ENCODE measurements at regions not wholly inside any gene's neighbourhood (a gene's known extent, or its start where the extent isn't known, plus 50 kb on each side); places are given as distances from the start of the nearest gene placed in this dataset.
"Not testable (repeated sequence)": the region's sequence is repeated elsewhere in the genome, so short reads cannot be mapped to it uniquely, and the experiment has no call there.

- ATAC-seq = no peak
These were observed 256.0 kb upstream of the TCERG1L start for GRCh38 chr10:131567279-131568162.

- no peak for ATAC-seq
These were observed 257.3 kb upstream of the TCERG1L start for GRCh38 chr10:131568866-131569265.

- no peak for ATAC-seq
These were observed 258.6 kb upstream of the TCERG1L start for GRCh38 chr10:131569851-131570715.

GRCh38 chr10:131570716-131571307 lies 259.3 kb upstream of the TCERG1L start:
- no peak for ATAC-seq

GRCh38 chr10:131571346-131571745 lies 259.8 kb upstream of the TCERG1L start:
- ATAC-seq = no peak

- no peak for ATAC-seq
These were observed 260.3 kb upstream of the TCERG1L start for GRCh38 chr10:131571865-131572264.

GRCh38 chr10:131573256-131573655 lies 261.7 kb upstream of the TCERG1L start:
- ATAC-seq = no peak

GRCh38 chr10:131573707-131574106 lies 262.2 kb upstream of the TCERG1L start:
- no peak for ATAC-seq

- ATAC-seq = no peak
These were observed 262.8 kb upstream of the TCERG1L start for GRCh38 chr10:131574363-131574706.

- ATAC-seq = no peak
These were observed 263.3 kb upstream of the TCERG1L start for GRCh38 chr10:131574707-131575430.

- no peak for ATAC-seq
These were observed 264.4 kb upstream of the TCERG1L start for GRCh38 chr10:131575877-131576276.

- no peak for ATAC-seq
These were observed 265.0 kb upstream of the TCERG1L start for GRCh38 chr10:131576341-131577177.

GRCh38 chr10:131577178-131577555 lies 265.6 kb upstream of the TCERG1L start:
- no peak for ATAC-seq

- no peak for ATAC-seq
These were observed 266.4 kb upstream of the TCERG1L start for GRCh38 chr10:131577786-131578471.

- no peak for ATAC-seq
These were observed 267.0 kb upstream of the TCERG1L start for GRCh38 chr10:131578472-131578970.

GRCh38 chr10:131579251-131580071 lies 267.9 kb upstream of the TCERG1L start:
- ATAC-seq = no peak

GRCh38 chr10:131580076-131580652 lies 268.6 kb upstream of the TCERG1L start:
- ATAC-seq = no peak

GRCh38 chr10:131580674-131581073 lies 269.2 kb upstream of the TCERG1L start:
- no peak for ATAC-seq

- ATAC-seq = not testable (repeated sequence)
These were observed 270.0 kb upstream of the TCERG1L start for GRCh38 chr10:131581547-131581946.

GRCh38 chr10:131584287-131584686 lies 272.8 kb upstream of the TCERG1L start:
- ATAC-seq = no peak

Data from activated CD4-positive, CD25-positive, alpha-beta regulatory T cell treated with anti-CD3 and anti-CD28 coated beads, Interleukin-2, amount 50 U/mL, for 24 hours (primary cell).